ENCODE measurements at regions not wholly inside any gene's neighbourhood (a gene's known extent, or its start where the extent isn't known, plus 50 kb on each side); places are given as distances from the start of the nearest gene placed in this dataset.

GRCh38 chr6:168744861-168745260 lies 303.9 kb downstream of the SMOC2 start:
- no peak for TF ChIP-seq CTCF (IDR thresholded peaks at IDR 0.05)
- no peak for TF ChIP-seq IRF3 (IDR thresholded peaks at IDR 0.05; ENCODE audit: low read depth, low read length)
- no peak for TF ChIP-seq YY1 (IDR thresholded peaks at IDR 0.05; ENCODE audit: low read depth)
- TF ChIP-seq REST (IDR thresholded peaks at IDR 0.05; ENCODE audit: low read depth, low read length), result no peak
- no peak for TF ChIP-seq RAD21 (IDR thresholded peaks at IDR 0.05; ENCODE audit: low read length)
- TF ChIP-seq MEF2A (IDR thresholded peaks at IDR 0.05; ENCODE audit: borderline replicate concordance, low read depth), result no peak
- TF ChIP-seq EZH2phosphoT487 (IDR thresholded peaks at IDR 0.05; ENCODE audit: borderline replicate concordance, low read depth), result no peak
- no peak for TF ChIP-seq POLR2AphosphoS5 (IDR thresholded peaks at IDR 0.05; ENCODE audit: low read depth, low read length)
- TF ChIP-seq MAX (IDR thresholded peaks at IDR 0.05; ENCODE audit: low read depth), result no peak
- no peak for TF ChIP-seq CHD2 (IDR thresholded peaks at IDR 0.05; ENCODE audit: low read length, partially characterized antibody)
- no peak for TF ChIP-seq GATA2 (CRISPR knock-in tag; IDR thresholded peaks at IDR 0.05)
